D341Med (cell line): ENCODE measurements at regions not wholly inside any gene's neighbourhood (a gene's known extent, or its start where the extent isn't known, plus 50 kb on each side); places are given as distances from the start of the nearest gene placed in this dataset.
"Not testable (repeated sequence)": the region's sequence is repeated elsewhere in the genome, so short reads cannot be mapped to it uniquely, and the experiment has no call there.

Experiments
- DNase-seq: peaks from one replicate; pipeline ENCODE4 v3.0.0; 2012; ENCODE audit warnings: low spot score

GRCh38 chrX:8105531-8105930 is 65.5 kb downstream of the VCX2 start:
- no peak for DNase-seq

- no peak for DNase-seq
Measured at GRCh38 chrX:8103655-8104054, 67.4 kb downstream of the VCX2 start.

- no peak for DNase-seq
Measured at GRCh38 chrX:8091510-8091909, 79.6 kb downstream of the VCX2 start.

GRCh38 chrX:8090906-8091305 is 80.2 kb downstream of the VCX2 start:
- DNase-seq, result no peak

GRCh38 chrX:8090482-8090881 is 80.6 kb downstream of the VCX2 start:
- DNase-seq, result no peak

- DNase-seq, result no peak
Measured at GRCh38 chrX:8089141-8089540, 81.9 kb downstream of the VCX2 start.

GRCh38 chrX:8084006-8084405 is 87.1 kb downstream of the VCX2 start:
- no peak for DNase-seq

- no peak for DNase-seq
Measured at GRCh38 chrX:8083286-8083685, 87.8 kb downstream of the VCX2 start.

- DNase-seq, result no peak
Measured at GRCh38 chrX:8075636-8076035, 95.4 kb downstream of the VCX2 start.

- DNase-seq, result no peak
Measured at GRCh38 chrX:8067754-8068462, 103.2 kb downstream of the VCX2 start.

GRCh38 chrX:8052909-8053308 is 118.2 kb downstream of the VCX2 start:
- DNase-seq, result no peak

GRCh38 chrX:8049827-8050226 is 121.2 kb downstream of the VCX2 start:
- DNase-seq, result no peak

GRCh38 chrX:8048466-8048865 is 121.3 kb upstream of the PNPLA4 start:
- no peak for DNase-seq

- DNase-seq, result no peak
Measured at GRCh38 chrX:8044947-8045346, 117.7 kb upstream of the PNPLA4 start.

- DNase-seq, result no peak
Measured at GRCh38 chrX:8043546-8043945, 116.3 kb upstream of the PNPLA4 start.

- no peak for DNase-seq
Measured at GRCh38 chrX:8043121-8043520, 115.9 kb upstream of the PNPLA4 start.

GRCh38 chrX:8042304-8042703 is 115.1 kb upstream of the PNPLA4 start:
- DNase-seq, result no peak

GRCh38 chrX:8039711-8040110 is 112.5 kb upstream of the PNPLA4 start:
- not testable (repeated sequence) for DNase-seq

GRCh38 chrX:8037593-8038348 is 110.6 kb upstream of the PNPLA4 start:
- DNase-seq, result no peak

- DNase-seq, result no peak
Measured at GRCh38 chrX:8036914-8037313, 109.7 kb upstream of the PNPLA4 start.

GRCh38 chrX:8034058-8034457 is 106.8 kb upstream of the PNPLA4 start:
- no peak for DNase-seq

- no peak for DNase-seq
Measured at GRCh38 chrX:8033175-8033574, 106.0 kb upstream of the PNPLA4 start.

GRCh38 chrX:8030361-8030760 is 103.1 kb upstream of the PNPLA4 start:
- DNase-seq, result no peak

- DNase-seq, result no peak
Measured at GRCh38 chrX:8027827-8028226, 100.6 kb upstream of the PNPLA4 start.
